ENCODE measurements at regions not wholly inside any gene's neighbourhood (a gene's known extent, or its start where the extent isn't known, plus 50 kb on each side); places are given as distances from the start of the nearest gene placed in this dataset.

DNA sequence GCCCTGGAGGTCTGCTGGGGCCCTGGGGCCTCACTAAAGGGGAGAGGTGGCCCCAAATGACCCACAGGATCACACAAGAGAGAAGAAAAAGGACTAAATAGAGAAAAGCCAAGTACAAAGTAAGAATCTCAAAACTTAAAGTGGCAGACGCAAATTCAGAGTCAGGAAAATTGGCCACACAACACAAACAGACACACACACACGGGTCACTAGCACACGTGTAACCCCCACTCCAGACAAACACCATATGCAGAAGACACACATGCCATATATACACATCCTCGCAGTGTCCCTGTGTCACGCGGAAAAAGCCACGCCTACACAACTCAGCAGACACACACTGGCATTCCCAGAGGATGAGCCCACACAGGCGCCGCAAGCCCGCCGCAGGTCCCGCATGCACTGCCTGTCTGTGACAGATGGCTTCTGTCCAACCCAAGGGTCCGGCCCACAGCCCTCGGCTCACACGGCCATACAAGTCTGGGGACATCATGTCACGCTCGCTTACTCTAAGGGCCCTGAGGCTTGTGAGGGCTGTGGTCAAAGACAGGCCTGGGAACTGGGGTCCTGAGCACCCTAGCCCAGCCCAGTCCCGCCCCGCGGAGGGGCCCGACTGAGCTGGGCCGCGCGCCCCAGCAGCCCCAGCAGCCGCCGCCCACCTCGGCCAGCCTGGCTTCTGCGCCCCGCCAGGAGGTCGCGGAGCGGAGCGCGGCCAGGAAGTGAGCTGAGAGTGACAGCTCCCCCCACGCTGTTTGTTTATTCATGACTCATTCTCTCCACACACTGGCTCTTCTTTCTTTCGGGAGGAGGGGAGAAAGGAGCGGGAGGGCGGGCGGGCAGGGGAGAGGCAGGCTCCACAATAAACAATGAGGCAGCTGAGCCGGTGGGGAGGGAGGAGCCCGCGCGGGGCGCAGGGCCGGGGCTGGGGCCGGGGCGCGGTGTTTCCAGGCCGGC, 95.5 kb upstream of the ZMIZ1 start:
- H3K4me1 Mint-ChIP-seq (ENCODE audit: low read depth), result peaks cover 42% of the 10 kb centered on the region
- peak overlapping the region; percentile 81 for H3K27ac Mint-ChIP-seq
- H3K9me3 Mint-ChIP-seq, result no peaks in the 10 kb centered on the region
- intact Hi-C loops (cut with micrococcal nuclease), result loop anchor here (1.0 to 5.0 kb wide), 7 partner anchors 54 to 941 kb away; partner anchors contain the start of genes RPS24, ZCCHC24 and ZMIZ1
- no peaks in the 10 kb centered on the region for H3K36me3 Mint-ChIP-seq (ENCODE audit: low read depth)
- peak overlapping the region; percentile 70 for H3K4me3 Mint-ChIP-seq
- H3K27me3 Mint-ChIP-seq (ENCODE audit: insufficient read depth), result peaks cover 19% of the 10 kb centered on the region
- peak; percentile 73 for DNase-seq (ENCODE audit: low spot score)

DNA sequence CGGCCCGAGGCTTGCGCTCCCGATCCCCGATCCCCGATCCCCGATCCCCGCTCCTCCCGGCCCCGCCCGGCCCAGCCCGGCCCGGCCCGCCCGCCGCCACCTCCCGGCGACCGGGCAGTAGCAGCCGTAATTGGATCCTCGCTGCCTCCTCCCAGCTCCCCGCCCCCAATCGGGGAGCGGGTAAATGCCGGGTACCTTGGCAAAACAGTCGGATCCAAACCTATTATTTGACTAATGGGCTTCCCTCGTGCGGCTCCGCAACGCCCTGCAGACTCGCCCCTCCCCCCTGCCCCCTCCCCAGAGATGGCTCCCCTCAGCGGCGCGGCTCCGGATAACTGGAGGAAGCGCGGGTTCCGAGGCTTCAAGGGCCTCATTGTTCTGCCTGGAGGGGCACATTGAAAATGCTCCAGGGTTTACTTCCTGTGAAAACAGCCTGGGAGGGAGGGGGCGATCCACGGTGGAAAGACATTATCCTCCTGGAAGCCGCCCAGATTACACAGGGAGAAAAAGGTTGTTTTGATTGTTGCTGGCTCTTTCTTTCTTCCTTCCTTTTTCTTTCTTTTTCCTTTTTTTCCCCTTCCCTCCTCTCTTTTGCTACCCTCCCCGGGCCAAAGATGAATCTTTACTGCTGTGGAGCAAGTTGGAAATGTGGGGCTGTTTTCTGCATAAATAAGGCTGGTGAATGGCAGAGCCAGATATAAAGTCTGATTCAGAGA, 94.7 kb upstream of the ZMIZ1 start:
- Mint-ChIP-seq H3K27ac (peak overlapping the region; percentile 100), H3K4me1 (ENCODE audit: low read depth) (peaks cover 43% of the 10 kb centered on the region), H3K4me3 (peak overlapping the region; percentile 98), H3K27me3 (ENCODE audit: insufficient read depth) (peaks cover 19% of the 10 kb centered on the region), H3K36me3 (ENCODE audit: low read depth) (no peaks in the 10 kb centered on the region), H3K9me3 (no peaks in the 10 kb centered on the region)
- no peak for DNase-seq (ENCODE audit: low spot score)
- intact Hi-C loops (cut with micrococcal nuclease), result loop anchor here (1.0 to 5.0 kb wide), 12 partner anchors 17 to 942 kb away; partner anchors contain the start of genes RPS24, ZCCHC24 and ZMIZ1

DNA sequence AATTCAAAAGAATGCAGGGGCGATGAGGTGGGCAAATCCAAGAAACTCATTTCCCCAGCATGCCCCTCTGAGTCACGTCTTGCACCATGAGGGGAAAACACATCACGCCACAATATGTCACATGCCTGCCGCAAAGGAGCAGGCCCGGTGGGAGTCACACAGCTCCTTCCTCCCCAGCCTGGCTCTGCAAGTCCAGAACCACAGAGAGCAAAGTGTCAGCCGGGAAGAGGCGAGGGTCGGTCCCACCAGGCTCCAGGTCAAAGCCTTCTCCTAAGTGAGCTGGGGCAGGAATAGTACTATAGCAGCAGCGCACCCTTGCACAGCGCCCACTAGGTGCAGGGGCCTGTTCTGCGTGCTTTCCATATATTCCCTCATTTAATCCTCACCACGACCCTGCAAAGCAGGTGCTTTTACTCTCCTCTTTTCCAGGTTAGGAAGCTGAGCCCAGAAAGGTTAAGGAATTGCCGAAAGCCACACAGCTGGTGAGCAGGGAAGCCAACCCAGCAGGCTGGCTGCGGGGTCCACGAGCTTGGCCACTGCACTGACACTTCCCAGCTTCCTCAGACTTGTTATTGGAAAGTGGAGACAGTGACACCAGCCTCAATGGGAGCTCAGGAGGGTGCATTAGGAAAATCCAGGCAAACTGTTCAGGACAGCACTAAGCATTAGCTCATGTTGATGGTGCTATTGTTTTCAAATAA, 94.0 kb upstream of the ZMIZ1 start:
- Mint-ChIP-seq H3K27me3 (ENCODE audit: insufficient read depth) (peaks cover 21% of the 10 kb centered on the region), H3K36me3 (ENCODE audit: low read depth) (no peaks in the 10 kb centered on the region), H3K4me1 (ENCODE audit: low read depth) (peaks cover 43% of the 10 kb centered on the region), H3K9me3 (no peaks in the 10 kb centered on the region), H3K27ac (peak overlapping the region; percentile 100), H3K4me3 (peak overlapping the region; percentile 98)
- intact Hi-C loops (cut with micrococcal nuclease), result loop anchor here (1.0 to 5.0 kb wide), 9 partner anchors 17 to 942 kb away; partner anchors contain the start of genes RPS24 and ZCCHC24
- peak; percentile 35 for DNase-seq (ENCODE audit: low spot score)

DNA sequence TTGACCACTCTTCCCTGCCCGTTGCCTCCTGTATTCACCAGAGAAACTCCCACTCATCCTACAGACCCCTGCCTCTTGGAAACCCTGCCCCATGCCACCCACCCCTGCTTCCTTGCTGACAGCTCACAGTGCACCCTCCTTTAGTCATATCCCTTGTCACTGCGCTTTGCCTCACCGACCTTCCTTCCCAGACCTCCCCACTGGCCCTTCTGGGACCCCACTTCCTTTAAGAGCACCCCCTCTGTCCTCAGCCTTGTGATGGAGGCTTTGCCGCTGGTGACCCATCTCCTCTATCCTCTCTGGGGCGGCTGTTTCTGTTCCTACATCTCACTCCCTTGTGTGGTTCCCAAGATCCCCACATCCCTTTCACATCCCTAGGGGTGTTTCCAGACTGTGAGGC, 92.8 kb upstream of the ZMIZ1 start:
- Mint-ChIP-seq H3K4me1 (ENCODE audit: low read depth) (peaks cover 49% of the 10 kb centered on the region), H3K9me3 (no peaks in the 10 kb centered on the region), H3K36me3 (ENCODE audit: low read depth) (no peaks in the 10 kb centered on the region), H3K4me3 (peak overlapping the region; percentile 19), H3K27me3 (ENCODE audit: insufficient read depth) (peaks cover 17% of the 10 kb centered on the region), H3K27ac (peak overlapping the region; percentile 49)
- intact Hi-C loops (cut with micrococcal nuclease), result loop anchor here (2.0 kb wide), 1 partner anchor 309 kb away; no protein-coding TSS in a partner anchor
- DNase-seq (ENCODE audit: low spot score), result no peak

DNA sequence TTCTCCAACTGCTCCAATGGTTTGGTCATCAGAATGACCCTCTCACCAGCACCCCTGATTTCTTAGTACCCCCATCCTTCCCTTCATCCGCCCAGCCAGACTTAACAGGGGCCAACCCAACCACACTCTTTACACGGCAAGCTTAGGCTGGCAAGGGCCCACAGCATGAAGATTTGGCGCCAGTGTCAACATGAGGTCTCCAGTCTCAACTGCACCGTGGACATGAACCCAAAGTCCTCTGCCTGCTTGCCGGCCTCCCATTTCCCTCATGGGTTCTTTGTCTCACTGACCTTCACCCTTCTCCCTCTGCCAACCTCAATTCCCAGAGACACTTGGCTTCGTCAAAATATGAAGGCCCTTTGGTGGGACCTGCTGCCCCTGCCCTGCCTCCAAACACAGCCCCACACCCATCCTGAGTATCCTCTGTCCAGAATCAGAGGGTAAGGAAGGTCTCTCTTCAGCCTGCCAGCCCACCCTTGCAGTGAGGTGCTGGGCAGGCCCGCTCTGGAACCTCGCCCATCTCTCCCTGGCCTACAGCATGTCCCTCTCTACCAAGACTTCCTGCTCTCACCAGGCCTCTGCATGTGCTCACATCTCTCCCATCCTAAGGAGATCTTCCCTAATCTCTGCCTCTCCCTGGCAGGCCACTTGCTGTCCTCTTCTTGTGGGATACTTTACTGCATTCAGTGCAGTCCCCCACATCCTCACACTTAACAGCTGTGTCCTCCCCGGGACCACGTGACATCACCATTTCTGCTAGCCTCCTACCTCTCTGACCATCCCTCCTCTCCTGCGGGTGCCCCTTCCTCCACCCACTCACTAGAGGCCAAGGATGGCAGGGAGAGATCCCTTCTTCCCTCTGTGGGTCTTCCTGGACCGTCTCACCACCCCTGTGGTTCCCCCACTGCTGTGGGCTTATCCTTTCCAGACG, 91.7 kb upstream of the ZMIZ1 start:
- H3K27me3 Mint-ChIP-seq (ENCODE audit: insufficient read depth), result peaks cover 17% of the 10 kb centered on the region
- H3K4me3 Mint-ChIP-seq, result no peak overlapping the region
- H3K36me3 Mint-ChIP-seq (ENCODE audit: low read depth), result no peaks in the 10 kb centered on the region
- no peak overlapping the region for H3K27ac Mint-ChIP-seq
- DNase-seq (ENCODE audit: low spot score), result no peak
- intact Hi-C loops (cut with micrococcal nuclease), result no loop called here
- peaks cover 59% of the 10 kb centered on the region for H3K4me1 Mint-ChIP-seq (ENCODE audit: low read depth)
- no peaks in the 10 kb centered on the region for H3K9me3 Mint-ChIP-seq

DNA sequence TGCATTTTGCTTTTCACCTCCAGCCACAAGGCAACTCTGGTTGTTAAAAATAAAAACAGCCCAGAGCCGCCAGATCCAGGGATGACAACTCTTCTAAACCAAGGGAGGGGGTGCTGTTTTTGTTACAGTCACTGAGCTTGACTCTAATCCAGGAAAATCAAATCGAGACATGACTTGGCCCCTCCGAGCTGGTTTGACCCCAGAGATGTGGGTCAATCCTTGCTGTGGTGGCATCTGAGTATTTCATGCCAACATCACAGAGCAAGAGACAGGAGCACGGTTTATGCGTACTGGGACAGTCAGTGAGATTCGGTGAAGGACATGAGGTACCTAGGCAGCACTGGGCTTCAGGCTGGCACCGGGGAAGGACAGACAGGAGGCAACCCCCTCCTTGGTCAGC, 88.8 kb upstream of the ZMIZ1 start:
- Mint-ChIP-seq H3K27me3 (ENCODE audit: insufficient read depth) (peaks cover 19% of the 10 kb centered on the region), H3K27ac (no peak overlapping the region), H3K4me1 (ENCODE audit: low read depth) (peaks cover 44% of the 10 kb centered on the region), H3K36me3 (ENCODE audit: low read depth) (no peaks in the 10 kb centered on the region), H3K9me3 (no peaks in the 10 kb centered on the region), H3K4me3 (no peak overlapping the region)
- intact Hi-C loops (cut with micrococcal nuclease), result no loop called here
- no peak for DNase-seq (ENCODE audit: low spot score)

DNA sequence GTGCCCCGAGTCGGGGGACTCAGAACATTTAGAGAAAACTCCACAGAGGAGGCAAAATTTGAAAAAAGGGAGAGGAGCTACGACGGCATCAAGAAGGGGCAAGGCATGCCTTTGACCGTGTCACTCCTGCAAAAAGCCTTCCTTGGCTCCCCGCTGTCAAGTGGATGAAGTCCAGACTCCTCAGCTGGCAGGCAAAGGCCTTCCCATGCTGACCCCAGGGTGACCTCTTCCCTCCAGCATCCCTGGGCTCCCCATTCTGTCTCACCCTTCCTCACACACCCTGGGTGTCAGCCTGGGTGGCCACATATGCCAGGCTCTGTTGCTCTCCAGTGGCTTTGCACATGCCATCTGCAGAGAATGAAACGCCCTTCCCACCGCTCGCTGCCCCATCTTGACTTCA, 88.4 kb upstream of the ZMIZ1 start:
- no peaks in the 10 kb centered on the region for H3K9me3 Mint-ChIP-seq
- DNase-seq (ENCODE audit: low spot score), result no peak
- intact Hi-C loops (cut with micrococcal nuclease), result no loop called here

DNA sequence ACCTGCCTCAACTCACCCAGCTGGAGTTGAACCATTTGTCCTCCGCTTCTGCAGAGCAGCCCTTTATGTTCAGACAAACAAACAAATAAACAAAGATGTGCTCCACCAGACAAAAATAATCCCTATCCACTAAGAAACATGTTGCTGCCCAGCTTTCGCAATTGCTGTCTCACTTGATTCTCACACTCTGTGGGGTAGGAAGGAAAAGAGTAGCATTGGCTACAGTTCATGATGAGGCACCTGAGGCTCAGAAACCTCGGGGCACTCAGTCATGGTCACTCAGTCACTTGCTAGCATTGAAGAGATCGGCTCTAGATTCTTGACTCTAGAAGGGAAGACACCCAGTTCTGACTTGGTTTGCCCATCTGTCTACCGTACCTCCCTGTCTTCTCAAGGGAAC, 88.0 kb upstream of the ZMIZ1 start:
- peaks cover 18% of the 10 kb centered on the region for H3K27me3 Mint-ChIP-seq (ENCODE audit: insufficient read depth)
- H3K27ac Mint-ChIP-seq, result no peak overlapping the region
- peaks cover 37% of the 10 kb centered on the region for H3K4me1 Mint-ChIP-seq (ENCODE audit: low read depth)
- no peak for DNase-seq (ENCODE audit: low spot score)
- no peaks in the 10 kb centered on the region for H3K36me3 Mint-ChIP-seq (ENCODE audit: low read depth)
- intact Hi-C loops (cut with micrococcal nuclease), result no loop called here
- H3K4me3 Mint-ChIP-seq, result no peak overlapping the region
- no peaks in the 10 kb centered on the region for H3K9me3 Mint-ChIP-seq

More for the DNA sequence above, 88.4 kb upstream of the ZMIZ1 start:
- H3K27ac Mint-ChIP-seq, result no peak overlapping the region
- H3K4me3 Mint-ChIP-seq, result no peak overlapping the region
- H3K27me3 Mint-ChIP-seq (ENCODE audit: insufficient read depth), result peaks cover 20% of the 10 kb centered on the region
- no peaks in the 10 kb centered on the region for H3K36me3 Mint-ChIP-seq (ENCODE audit: low read depth)
- peaks cover 41% of the 10 kb centered on the region for H3K4me1 Mint-ChIP-seq (ENCODE audit: low read depth)

DNA sequence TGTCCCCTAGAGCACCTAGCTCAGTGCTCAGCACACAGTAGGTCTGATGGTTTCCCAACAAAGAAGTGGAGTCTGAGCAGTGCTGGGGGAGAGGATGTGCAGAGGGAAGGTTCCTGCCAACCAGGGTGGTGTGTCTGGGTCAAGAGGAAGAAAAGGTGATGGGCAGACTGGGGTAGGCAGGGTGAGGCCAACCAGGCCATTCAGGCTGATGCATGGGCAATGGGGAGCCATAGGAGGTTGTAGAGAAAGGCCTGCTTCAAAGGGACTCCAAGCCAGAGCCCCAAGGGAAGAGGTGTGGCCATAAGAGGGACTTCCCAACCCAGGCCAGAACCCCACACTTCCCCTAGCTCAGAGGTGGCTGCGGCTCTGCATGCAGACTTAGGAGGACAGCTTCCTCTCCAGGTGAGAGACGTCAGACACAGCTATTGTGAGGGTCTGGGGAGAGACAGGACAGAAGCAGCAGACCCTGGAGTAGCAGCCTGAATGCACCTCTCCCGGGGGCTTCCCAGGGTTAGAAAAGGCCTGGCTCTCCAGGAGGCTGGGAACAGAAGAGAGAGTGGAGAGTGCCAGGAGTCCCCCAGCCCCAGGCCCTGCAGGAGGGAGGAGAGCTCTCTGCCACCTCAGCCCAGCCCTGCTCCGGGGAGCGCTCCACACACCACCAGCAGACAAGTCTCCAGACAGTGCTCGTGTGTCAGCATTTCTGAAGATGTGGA, 87.4 kb upstream of the ZMIZ1 start:
- no peaks in the 10 kb centered on the region for H3K36me3 Mint-ChIP-seq (ENCODE audit: low read depth)

DNA sequence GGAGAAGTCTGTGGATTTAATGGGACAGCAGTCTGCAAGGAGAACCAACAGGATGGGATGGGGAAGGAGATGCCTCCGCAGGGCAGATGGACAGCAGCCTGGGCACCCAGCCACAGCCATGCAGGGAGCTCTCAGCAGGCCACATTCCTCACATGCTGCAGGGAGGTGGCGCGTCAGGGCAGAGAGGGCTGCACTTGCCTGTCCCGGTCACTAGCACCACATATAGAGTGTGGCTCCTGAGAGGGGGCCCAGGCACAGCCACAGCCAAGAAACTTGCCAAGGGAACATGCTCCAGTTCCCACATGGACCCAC, 86.8 kb upstream of the ZMIZ1 start:
- intact Hi-C loops (cut with micrococcal nuclease), result no loop called here
- Mint-ChIP-seq H3K4me3 (no peak overlapping the region), H3K9me3 (no peaks in the 10 kb centered on the region)

More for the DNA sequence above, 87.4 kb upstream of the ZMIZ1 start:
- Mint-ChIP-seq H3K4me3 (peak overlapping the region; percentile 46), H3K27ac (peak overlapping the region; percentile 62), H3K27me3 (ENCODE audit: insufficient read depth) (peaks cover 16% of the 10 kb centered on the region), H3K9me3 (no peaks in the 10 kb centered on the region), H3K4me1 (ENCODE audit: low read depth) (peaks cover 34% of the 10 kb centered on the region)
- intact Hi-C loops (cut with micrococcal nuclease), result no loop called here
- peak; percentile 59 for DNase-seq (ENCODE audit: low spot score)

DNA sequence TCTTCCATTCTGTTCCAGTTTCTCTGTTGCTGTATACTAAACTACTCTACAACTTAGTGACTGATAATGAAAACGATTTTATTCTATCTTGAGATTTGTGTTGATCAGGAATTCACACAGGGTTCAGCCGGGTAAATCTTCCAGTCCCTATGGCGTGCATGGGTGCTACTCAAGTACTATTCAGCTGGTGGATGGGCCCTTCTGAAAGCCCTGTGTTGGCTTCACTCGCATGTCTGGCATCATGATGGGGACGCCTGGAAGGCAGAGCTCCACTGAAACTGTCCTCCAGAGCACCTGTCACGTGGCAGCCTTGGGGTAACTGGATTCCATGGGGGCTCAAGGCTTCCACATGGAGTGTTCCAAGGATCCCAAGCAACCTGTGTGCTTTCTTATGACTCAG, 86.0 kb upstream of the ZMIZ1 start:
- H3K4me3 Mint-ChIP-seq, result no peak overlapping the region
- H3K27me3 Mint-ChIP-seq (ENCODE audit: insufficient read depth), result peaks cover 10% of the 10 kb centered on the region
- H3K27ac Mint-ChIP-seq, result no peak overlapping the region
- intact Hi-C loops (cut with micrococcal nuclease), result no loop called here
- peaks cover 22% of the 10 kb centered on the region for H3K4me1 Mint-ChIP-seq (ENCODE audit: low read depth)
- no peaks in the 10 kb centered on the region for H3K9me3 Mint-ChIP-seq
- no peak for DNase-seq (ENCODE audit: low spot score)
- H3K36me3 Mint-ChIP-seq (ENCODE audit: low read depth), result no peaks in the 10 kb centered on the region

More for the DNA sequence above, 86.8 kb upstream of the ZMIZ1 start:
- Mint-ChIP-seq H3K27ac (no peak overlapping the region), H3K36me3 (ENCODE audit: low read depth) (no peaks in the 10 kb centered on the region), H3K4me1 (ENCODE audit: low read depth) (peaks cover 29% of the 10 kb centered on the region), H3K27me3 (ENCODE audit: insufficient read depth) (peaks cover 13% of the 10 kb centered on the region)
- DNase-seq (ENCODE audit: low spot score), result no peak

Measured in activated T-helper 1 cell treated with anti-CD3 and anti-CD28 coated beads, Interleukin-12 subunit alpha, Interleukin-12 subunit beta, Interleukin-2, Interleukin-4 antibody, amounts not matched to agents 30 ng/mL and 10 ng/mL and 1 ng/mL, durations not matched to agents 14 hours and 24 hours and 36 hours (primary cell).